Breast epithelium (tissue), 3 donors: ENCODE measurements at regions not wholly inside any gene's neighbourhood (a gene's known extent, or its start where the extent isn't known, plus 50 kb on each side); places are given as distances from the start of the nearest gene placed in this dataset.

Experiments
- POLR2A ChIP-seq: fragments of 450-650 bp; IDR thresholded peaks from one replicate; pipeline ENCODE4 v1.6.1; 2016; ENCODE audit warnings: antibody characterized with exemption, mild to moderate bottlenecking, moderate library complexity
- POLR2AphosphoS5 ChIP-seq, 3 donors: sonication (generic); formaldehyde crosslinking; IDR thresholded peaks; one replicate each; pipeline ENCODE4 v1.6.1; 2017; ENCODE audit warnings: antibody characterized with exemption in 3 of 3

DNA sequence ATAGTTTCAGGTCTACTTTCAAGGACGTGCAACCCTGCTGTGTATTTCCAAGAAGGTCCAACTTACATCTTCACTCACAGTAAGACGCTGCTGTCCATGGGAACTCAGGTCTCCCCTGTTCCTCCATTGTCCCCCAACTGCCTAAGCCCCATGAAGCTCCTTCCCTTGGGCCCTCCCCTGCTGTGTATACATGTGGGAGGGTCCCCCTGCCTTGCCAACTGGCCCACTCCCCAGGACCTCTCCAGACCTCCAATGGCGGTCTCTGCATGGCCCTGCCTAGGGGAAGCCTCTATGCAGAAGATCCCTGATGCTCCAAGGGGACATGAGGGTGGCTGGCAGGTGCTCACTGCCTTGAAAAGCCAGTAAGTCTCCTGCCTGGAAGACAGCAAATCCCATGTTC is 186.7 kb upstream of the CST7 start:
- TF ChIP-seq POLR2A (no peak), POLR2AphosphoS5 (IDR thresholded peaks at IDR 0.05) (no peak)
